HG03342 (cell line): ENCODE measurements at regions not wholly inside any gene's neighbourhood (a gene's known extent, or its start where the extent isn't known, plus 50 kb on each side); places are given as distances from the start of the nearest gene placed in this dataset.

ENCODE experiments used
- ATAC-seq: cut with Tn5 transposase; IDR thresholded peaks from one replicate; pipeline ENCODE4 v1.9.1; 2021; ENCODE audit warnings: mild to moderate bottlenecking, moderate library complexity; ENCODE audit not compliant: unreplicated experiment

GRCh38 chr3:63199606-63200005, 78.5 kb upstream of the SYNPR start:
- ATAC-seq, result no peak

- ATAC-seq, result no peak
Observed at GRCh38 chr3:63202529-63202928, 75.6 kb upstream of the SYNPR start.

GRCh38 chr3:63207066-63207590, 71.0 kb upstream of the SYNPR start:
- no peak for ATAC-seq

GRCh38 chr3:63228087-63228486, 50.0 kb upstream of the SYNPR start:
- ATAC-seq, result no peak
